AG04449 (cell line): ENCODE measurements at regions not wholly inside any gene's neighbourhood (a gene's known extent, or its start where the extent isn't known, plus 50 kb on each side); places are given as distances from the start of the nearest gene placed in this dataset.

Experiments used
- CTCF ChIA-PET: fragments of 350-600 bp; formaldehyde crosslinking; extraction: SDS; loops from one replicate; lab custom pipeline; 2021; ENCODE audit warnings: antibody characterized with exemption; lab: Yijun Ruan, JAX
- POLR2A ChIA-PET: fragments of 400-600, 350-600 bp; formaldehyde crosslinking; extraction: SDS; loops from one replicate; lab custom pipeline; 2020; ENCODE audit warnings: antibody characterized with exemption, inconsistent platforms; lab: Yijun Ruan, JAX
- DNase-seq: peaks from one replicate; pipeline ENCODE4 v3.0.0-alpha.2; 2010; ENCODE audit warnings: low read depth, low spot score
- H3K4me3 ChIP-seq: 2 replicates; pipeline ENCODE4 v1.5.1; 2011; ENCODE audit warnings: low read depth, mild to moderate bottlenecking, control low read depth, low read length
- TF ChIP-seq, protein P1 (sequence below): IDR thresholded peaks from one replicate; pipeline ENCODE4 v1.5.1; 2011; ENCODE audit warnings: mild to moderate bottlenecking, moderate library complexity, low read length, control low read depth, inconsistent platforms; ENCODE audit not compliant: insufficient read depth; ENCODE audit errors: missing control alignments

DNA sequence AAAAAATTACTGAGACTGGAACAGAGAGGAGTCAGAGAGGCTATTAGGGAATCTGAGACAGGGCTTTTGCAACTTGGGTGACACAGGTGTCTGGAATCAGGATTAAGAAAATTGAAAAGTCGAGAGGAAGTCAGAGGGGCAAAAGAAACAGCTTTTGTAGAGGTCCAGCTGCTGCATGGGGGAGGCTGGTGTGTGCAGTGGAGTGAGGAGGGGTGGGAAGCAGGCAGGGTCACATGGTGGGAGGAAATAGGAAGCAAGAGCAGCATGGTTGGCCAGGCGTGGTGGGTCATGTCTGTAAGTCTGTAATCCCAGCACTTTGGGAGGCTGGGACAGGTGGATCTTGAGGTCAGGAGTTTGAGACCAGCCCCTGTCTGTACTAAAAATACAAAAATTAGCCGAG lies 69.7 kb upstream of the VRK1 start:
- ChIA-PET CTCF (interaction anchor here (2.3 kb wide), 1 partner anchor 13 kb away, joined by 8 read pairs; no protein-coding TSS in a partner anchor), POLR2A (no interaction called here)
- H3K4me3 ChIP-seq, result no peak overlapping the region
- TF ChIP-seq, protein P1, sequence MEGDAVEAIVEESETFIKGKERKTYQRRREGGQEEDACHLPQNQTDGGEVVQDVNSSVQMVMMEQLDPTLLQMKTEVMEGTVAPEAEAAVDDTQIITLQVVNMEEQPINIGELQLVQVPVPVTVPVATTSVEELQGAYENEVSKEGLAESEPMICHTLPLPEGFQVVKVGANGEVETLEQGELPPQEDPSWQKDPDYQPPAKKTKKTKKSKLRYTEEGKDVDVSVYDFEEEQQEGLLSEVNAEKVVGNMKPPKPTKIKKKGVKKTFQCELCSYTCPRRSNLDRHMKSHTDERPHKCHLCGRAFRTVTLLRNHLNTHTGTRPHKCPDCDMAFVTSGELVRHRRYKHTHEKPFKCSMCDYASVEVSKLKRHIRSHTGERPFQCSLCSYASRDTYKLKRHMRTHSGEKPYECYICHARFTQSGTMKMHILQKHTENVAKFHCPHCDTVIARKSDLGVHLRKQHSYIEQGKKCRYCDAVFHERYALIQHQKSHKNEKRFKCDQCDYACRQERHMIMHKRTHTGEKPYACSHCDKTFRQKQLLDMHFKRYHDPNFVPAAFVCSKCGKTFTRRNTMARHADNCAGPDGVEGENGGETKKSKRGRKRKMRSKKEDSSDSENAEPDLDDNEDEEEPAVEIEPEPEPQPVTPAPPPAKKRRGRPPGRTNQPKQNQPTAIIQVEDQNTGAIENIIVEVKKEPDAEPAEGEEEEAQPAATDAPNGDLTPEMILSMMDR, result no peak
- no peak for DNase-seq

DNA sequence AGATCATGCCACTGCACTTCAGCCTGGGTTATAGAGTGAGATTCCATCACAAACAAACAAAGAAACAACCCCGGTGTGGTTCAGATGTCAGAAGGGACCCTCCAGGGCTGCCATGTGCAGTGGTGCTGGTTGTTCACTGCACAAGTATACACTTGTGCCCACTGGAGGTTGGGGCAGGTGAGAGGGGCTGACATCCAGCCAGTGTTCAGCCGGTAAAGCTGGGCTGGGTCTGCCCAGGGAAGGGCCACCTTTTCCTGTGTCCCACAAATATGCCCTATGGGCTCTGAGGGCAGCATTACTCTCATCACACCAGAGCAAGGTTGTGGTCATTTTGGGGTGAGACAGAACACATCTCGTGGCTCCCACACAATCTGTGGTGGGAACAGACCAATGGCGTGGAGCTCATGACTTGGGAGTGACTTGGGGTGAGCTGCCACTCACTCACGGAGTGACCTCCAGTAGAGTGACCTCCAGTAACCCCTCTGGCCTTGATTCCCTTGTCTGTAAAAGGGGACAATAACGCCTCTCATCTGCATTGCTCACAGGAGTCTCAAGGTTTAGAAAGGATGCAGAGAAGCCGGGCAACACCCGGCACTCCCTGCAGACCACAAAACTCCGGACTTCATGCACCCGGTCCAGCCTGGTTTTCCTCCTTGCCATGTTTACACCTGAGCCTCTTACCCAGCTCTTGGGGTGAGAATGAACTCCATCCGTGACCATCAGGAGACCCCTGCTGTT lies 69.0 kb upstream of the VRK1 start:
- ChIA-PET CTCF (interaction anchor here (2.3 kb wide), 1 partner anchor 13 kb away, joined by 8 read pairs; no protein-coding TSS in a partner anchor), POLR2A (no interaction called here)
- DNase-seq, result no peak
- TF ChIP-seq, protein P1, result no peak
- no peak overlapping the region for H3K4me3 ChIP-seq

DNA sequence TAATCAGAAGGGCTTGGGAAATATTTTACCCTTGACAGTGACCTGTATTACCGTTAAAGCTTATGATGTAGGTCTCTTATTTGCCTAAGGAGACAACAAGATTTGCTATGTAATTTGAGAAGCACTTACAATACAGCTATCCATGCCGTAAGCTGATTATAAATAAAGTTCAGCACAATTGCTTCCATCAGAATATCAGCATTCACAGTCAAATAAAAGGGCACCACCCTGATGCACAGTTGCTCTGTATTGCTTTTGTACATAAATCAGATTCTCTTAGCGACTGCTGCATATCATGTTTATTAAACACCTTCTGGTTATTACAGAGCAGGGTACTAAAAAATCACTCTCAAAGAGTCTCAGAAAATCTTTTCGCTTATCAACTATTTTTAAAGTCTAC lies 67.3 kb upstream of the VRK1 start:
- no peak for DNase-seq
- CTCF ChIA-PET, result interaction anchor here (2.0 kb wide), 1 partner anchor 11 kb away, joined by 9 read pairs; no protein-coding TSS in a partner anchor
- POLR2A ChIA-PET, result no interaction called here
- H3K4me3 ChIP-seq, result no peak overlapping the region
- TF ChIP-seq, protein P1, result no peak

DNA sequence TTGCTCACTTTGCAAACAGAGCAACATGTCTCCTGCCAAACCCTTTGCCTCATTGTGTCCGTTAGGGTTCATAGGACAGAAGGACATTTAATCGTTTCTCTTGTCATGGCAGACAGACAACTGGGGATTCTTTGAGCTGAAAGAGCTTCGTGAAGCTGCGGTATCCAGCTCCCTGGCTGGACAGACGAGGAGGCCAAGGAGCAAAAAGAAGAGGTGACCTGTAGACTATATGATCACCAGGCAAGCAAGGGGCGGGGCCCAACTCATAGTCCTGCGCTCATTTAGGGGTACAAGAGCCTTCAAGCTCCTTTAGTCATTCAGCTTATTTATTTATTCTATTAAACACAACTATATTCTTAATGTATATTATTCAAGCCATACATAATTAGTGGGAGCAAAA lies 66.8 kb upstream of the VRK1 start:
- CTCF ChIA-PET, result interaction anchor here (2.0 kb wide), 1 partner anchor 10 kb away, joined by 9 read pairs; no protein-coding TSS in a partner anchor
- TF ChIP-seq, protein P1, result no peak
- POLR2A ChIA-PET, result no interaction called here
- DNase-seq, result no peak
- no peak overlapping the region for H3K4me3 ChIP-seq

DNA sequence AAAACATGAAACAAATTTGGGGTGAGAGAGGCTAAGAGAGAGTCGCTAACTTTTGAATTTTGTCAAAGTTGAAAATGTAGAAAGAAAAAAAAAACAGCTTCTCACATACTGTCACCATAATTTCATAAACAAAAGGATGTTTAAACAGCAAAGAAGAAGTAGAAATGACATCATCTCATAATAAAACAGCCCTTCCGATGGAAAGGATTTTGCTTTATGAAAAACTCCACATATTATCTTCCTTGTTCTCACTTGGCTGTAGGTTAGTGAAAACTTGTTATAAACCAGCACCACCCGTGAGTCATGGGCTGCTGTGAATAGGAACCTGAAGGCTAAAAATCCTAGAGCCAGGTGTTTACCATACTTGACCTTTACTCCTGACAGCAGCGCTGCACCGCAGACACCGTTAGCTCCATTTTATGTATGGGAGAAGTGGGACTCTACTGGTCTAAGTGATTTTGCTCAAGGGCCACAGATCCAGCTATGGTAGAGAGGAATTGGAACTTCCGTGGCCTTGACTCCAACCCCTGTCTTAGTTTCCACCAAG lies 63.0 kb upstream of the VRK1 start:
- ChIA-PET POLR2A (interaction anchor here (0.6 kb wide), 1 partner anchor 11 kb away, joined by 3 read pairs; no protein-coding TSS in a partner anchor), CTCF (no interaction called here)
- no peak for DNase-seq
- H3K4me3 ChIP-seq, result no peak overlapping the region
- TF ChIP-seq, protein P1, result no peak

DNA sequence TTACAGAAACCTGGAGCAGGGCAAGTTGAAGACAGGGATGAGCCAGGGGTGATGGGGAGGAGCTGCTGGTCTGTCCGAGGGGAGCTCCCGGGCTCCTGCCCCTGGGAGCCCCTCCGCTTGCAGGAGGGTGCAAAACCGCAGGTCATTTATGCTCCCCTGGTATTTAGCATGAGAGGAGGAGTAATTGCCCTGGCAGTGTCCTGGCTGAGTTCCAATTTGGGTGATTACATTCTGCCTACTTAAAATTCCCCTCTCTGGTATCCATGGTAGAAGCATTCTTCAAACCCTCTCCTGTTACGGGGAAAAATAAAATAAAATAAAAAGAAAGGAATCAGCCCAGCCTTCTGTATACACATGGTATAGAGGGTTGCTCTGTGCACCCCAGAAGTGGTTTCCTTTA lies 61.7 kb upstream of the VRK1 start:
- TF ChIP-seq, protein P1, result no peak
- ChIA-PET POLR2A (no interaction called here), CTCF (interaction anchor here (3.3 kb wide), 1 partner anchor 169 kb away, joined by 17 read pairs; no protein-coding TSS in a partner anchor)
- H3K4me3 ChIP-seq, result no peak overlapping the region
- no peak for DNase-seq
